HG02943 (cell line): ENCODE measurements at regions not wholly inside any gene's neighbourhood (a gene's known extent, or its start where the extent isn't known, plus 50 kb on each side); places are given as distances from the start of the nearest gene placed in this dataset.

Experiments used
- ATAC-seq: cut with Tn5 transposase; IDR thresholded peaks from one replicate; pipeline ENCODE4 v1.9.1; 2021; ENCODE audit warnings: mild to moderate bottlenecking, low read depth, moderate library complexity; ENCODE audit not compliant: unreplicated experiment

- no peak for ATAC-seq
Measured at GRCh38 chr5:143761663-143762062, 50.3 kb upstream of the HMHB1 start.

GRCh38 chr5:143760755-143761154, 51.2 kb upstream of the HMHB1 start:
- ATAC-seq, result no peak

- no peak for ATAC-seq
Measured at GRCh38 chr5:143760131-143760505, 51.8 kb upstream of the HMHB1 start.

- no peak for ATAC-seq
Measured at GRCh38 chr5:143759396-143760130, 52.4 kb upstream of the HMHB1 start.

- no peak for ATAC-seq
Measured at GRCh38 chr5:143758750-143759149, 53.2 kb upstream of the HMHB1 start.

GRCh38 chr5:143758015-143758414, 53.9 kb upstream of the HMHB1 start:
- ATAC-seq, result no peak

- ATAC-seq, result no peak
Measured at GRCh38 chr5:143757116-143757515, 54.8 kb upstream of the HMHB1 start.

- no peak for ATAC-seq
Measured at GRCh38 chr5:143755966-143756365, 56.0 kb upstream of the HMHB1 start.

GRCh38 chr5:143752165-143752850, 59.7 kb upstream of the HMHB1 start:
- no peak for ATAC-seq

- no peak for ATAC-seq
Measured at GRCh38 chr5:143751342-143751741, 60.6 kb upstream of the HMHB1 start.

GRCh38 chr5:143749581-143750205, 62.3 kb upstream of the HMHB1 start:
- ATAC-seq, result no peak

- ATAC-seq, result no peak
Measured at GRCh38 chr5:143748516-143748915, 63.4 kb upstream of the HMHB1 start.

- ATAC-seq, result no peak
Measured at GRCh38 chr5:143742951-143743350, 69.0 kb upstream of the HMHB1 start.

GRCh38 chr5:143741421-143741820, 70.5 kb upstream of the HMHB1 start:
- no peak for ATAC-seq

GRCh38 chr5:143740956-143741355, 71.0 kb upstream of the HMHB1 start:
- no peak for ATAC-seq

GRCh38 chr5:143739746-143740145, 72.2 kb upstream of the HMHB1 start:
- ATAC-seq, result no peak

- no peak for ATAC-seq
Measured at GRCh38 chr5:143738417-143739401, 73.3 kb upstream of the HMHB1 start.

GRCh38 chr5:143737062-143737461, 74.9 kb upstream of the HMHB1 start:
- no peak for ATAC-seq

- no peak for ATAC-seq
Measured at GRCh38 chr5:143734456-143734780, 77.5 kb upstream of the HMHB1 start.

- ATAC-seq, result no peak
Measured at GRCh38 chr5:143733665-143734455, 78.1 kb upstream of the HMHB1 start.
